ENCODE measurements at regions not wholly inside any gene's neighbourhood (a gene's known extent, or its start where the extent isn't known, plus 50 kb on each side); places are given as distances from the start of the nearest gene placed in this dataset.

DNA sequence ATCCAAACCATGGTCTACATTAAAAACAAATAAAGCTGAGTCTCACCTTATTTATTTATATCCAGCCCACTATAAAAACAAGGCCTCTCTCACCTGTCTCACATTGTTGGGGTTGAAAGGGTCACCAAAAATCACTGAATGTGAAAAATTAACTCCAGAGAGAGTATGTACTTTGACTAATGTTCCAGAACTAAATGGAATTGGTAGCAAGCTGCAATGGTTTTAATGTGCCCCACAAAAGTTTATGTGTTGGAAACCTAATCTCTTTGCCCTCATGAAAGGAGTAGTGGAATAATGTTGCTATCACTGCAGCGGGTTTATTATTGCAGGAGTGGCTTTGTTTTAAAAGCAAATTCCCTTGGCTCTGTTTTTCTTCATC, 230.3 kb downstream of the LTN1 start:
- H3K4me2 ChIP-seq (ENCODE audit: low read length) = no peak overlapping the region
- H3K4me1 ChIP-seq (ENCODE audit: control insufficient read depth, insufficient read depth, low read length) = peaks cover 19% of the 10 kb centered on the region
- no peak overlapping the region for H3K4me3 ChIP-seq (ENCODE audit: low read length)
- no peaks in the 10 kb centered on the region for H3K27me3 ChIP-seq (ENCODE audit: control insufficient read depth, insufficient read depth, low read length)
- H3K36me3 ChIP-seq (ENCODE audit: insufficient read depth, low read length) = no peaks in the 10 kb centered on the region
- no peaks in the 10 kb centered on the region for H3K9me3 ChIP-seq (replicated peaks; ENCODE audit: low read length)
- H3K9ac ChIP-seq (ENCODE audit: low read depth, low read length) = no peak overlapping the region

- H3K4me1 ChIP-seq (ENCODE audit: control insufficient read depth, insufficient read depth, low read length) = peaks cover 19% of the 10 kb centered on the region
- H3K27me3 ChIP-seq (ENCODE audit: control insufficient read depth, insufficient read depth, low read length) = no peaks in the 10 kb centered on the region
- no peak overlapping the region for H3K4me2 ChIP-seq (ENCODE audit: low read length)
- H3K36me3 ChIP-seq (ENCODE audit: insufficient read depth, low read length) = no peaks in the 10 kb centered on the region
- H3K9me3 ChIP-seq (replicated peaks; ENCODE audit: low read length) = no peaks in the 10 kb centered on the region
- H3K4me3 ChIP-seq (ENCODE audit: low read length) = no peak overlapping the region
- H3K9ac ChIP-seq (ENCODE audit: low read depth, low read length) = no peak overlapping the region
These were observed 230.9 kb downstream of the LTN1 start for GRCh38 chr21:28761674-28762356.

- Histone ChIP-seq H3K27me3 (ENCODE audit: control insufficient read depth, insufficient read depth, low read length) (no peaks in the 10 kb centered on the region), H3K4me1 (ENCODE audit: control insufficient read depth, insufficient read depth, low read length) (peaks cover 26% of the 10 kb centered on the region), H3K36me3 (ENCODE audit: insufficient read depth, low read length) (no peaks in the 10 kb centered on the region), H3K9me3 (replicated peaks; ENCODE audit: low read length) (no peaks in the 10 kb centered on the region), H3K4me2 (ENCODE audit: low read length) (no peak overlapping the region), H3K4me3 (ENCODE audit: low read length) (no peak overlapping the region), H3K9ac (ENCODE audit: low read depth, low read length) (no peak overlapping the region)
These were observed 233.8 kb downstream of the LTN1 start for GRCh38 chr21:28758883-28759242.

GRCh38 chr21:28758042-28758882, 234.4 kb downstream of the LTN1 start:
- Histone ChIP-seq H3K9ac (ENCODE audit: low read depth, low read length) (no peak overlapping the region), H3K4me2 (ENCODE audit: low read length) (peak overlapping the region; percentile 24), H3K27me3 (ENCODE audit: control insufficient read depth, insufficient read depth, low read length) (no peaks in the 10 kb centered on the region), H3K4me3 (ENCODE audit: low read length) (no peak overlapping the region), H3K36me3 (ENCODE audit: insufficient read depth, low read length) (no peaks in the 10 kb centered on the region), H3K9me3 (replicated peaks; ENCODE audit: low read length) (no peaks in the 10 kb centered on the region), H3K4me1 (ENCODE audit: control insufficient read depth, insufficient read depth, low read length) (peaks cover 26% of the 10 kb centered on the region)

- Histone ChIP-seq H3K4me1 (ENCODE audit: control insufficient read depth, insufficient read depth, low read length) (peaks cover 19% of the 10 kb centered on the region), H3K9ac (ENCODE audit: low read depth, low read length) (no peak overlapping the region), H3K4me2 (ENCODE audit: low read length) (no peak overlapping the region), H3K4me3 (ENCODE audit: low read length) (no peak overlapping the region), H3K9me3 (replicated peaks; ENCODE audit: low read length) (no peaks in the 10 kb centered on the region), H3K36me3 (ENCODE audit: insufficient read depth, low read length) (no peaks in the 10 kb centered on the region), H3K27me3 (ENCODE audit: control insufficient read depth, insufficient read depth, low read length) (no peaks in the 10 kb centered on the region)
These were observed 237.8 kb downstream of the LTN1 start for GRCh38 chr21:28754862-28755261.

DNA sequence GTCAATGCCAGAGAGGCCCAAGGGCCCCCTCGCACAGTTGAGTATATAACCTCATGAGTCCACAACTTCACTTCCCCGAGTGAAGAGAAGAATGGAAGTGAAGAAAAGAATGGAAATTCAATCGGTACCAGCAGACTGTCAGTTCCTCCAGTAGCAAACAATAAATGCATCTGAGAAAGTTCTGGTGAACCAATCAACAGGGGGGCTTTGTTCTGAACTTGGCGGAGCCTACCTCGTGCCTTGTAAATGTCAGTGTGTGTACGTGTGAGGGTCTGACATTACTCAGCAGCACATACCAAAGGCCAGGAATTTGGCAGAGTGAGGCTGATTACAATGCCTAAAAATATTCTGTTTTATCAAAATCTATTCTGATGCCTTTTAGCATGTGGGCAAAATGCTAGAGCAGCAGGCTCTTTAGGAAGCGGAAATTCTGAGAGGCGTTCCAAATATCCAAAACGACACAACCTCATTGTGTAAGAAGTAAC, 238.5 kb downstream of the LTN1 start:
- H3K27me3 ChIP-seq (ENCODE audit: control insufficient read depth, insufficient read depth, low read length) = no peaks in the 10 kb centered on the region
- H3K9me3 ChIP-seq (replicated peaks; ENCODE audit: low read length) = no peaks in the 10 kb centered on the region
- no peaks in the 10 kb centered on the region for H3K36me3 ChIP-seq (ENCODE audit: insufficient read depth, low read length)
- H3K4me3 ChIP-seq (ENCODE audit: low read length) = no peak overlapping the region
- H3K9ac ChIP-seq (ENCODE audit: low read depth, low read length) = no peak overlapping the region
- H3K4me1 ChIP-seq (ENCODE audit: control insufficient read depth, insufficient read depth, low read length) = peaks cover 19% of the 10 kb centered on the region
- H3K4me2 ChIP-seq (ENCODE audit: low read length) = no peak overlapping the region

- no peaks in the 10 kb centered on the region for H3K27me3 ChIP-seq (ENCODE audit: control insufficient read depth, insufficient read depth, low read length)
- H3K9ac ChIP-seq (ENCODE audit: low read depth, low read length) = no peak overlapping the region
- peaks cover 7% of the 10 kb centered on the region for H3K4me1 ChIP-seq (ENCODE audit: control insufficient read depth, insufficient read depth, low read length)
- no peak overlapping the region for H3K4me2 ChIP-seq (ENCODE audit: low read length)
- no peaks in the 10 kb centered on the region for H3K9me3 ChIP-seq (replicated peaks; ENCODE audit: low read length)
- H3K36me3 ChIP-seq (ENCODE audit: insufficient read depth, low read length) = no peaks in the 10 kb centered on the region
- no peak overlapping the region for H3K4me3 ChIP-seq (ENCODE audit: low read length)
These were observed 240.5 kb downstream of the LTN1 start for GRCh38 chr21:28752131-28752530.

DNA sequence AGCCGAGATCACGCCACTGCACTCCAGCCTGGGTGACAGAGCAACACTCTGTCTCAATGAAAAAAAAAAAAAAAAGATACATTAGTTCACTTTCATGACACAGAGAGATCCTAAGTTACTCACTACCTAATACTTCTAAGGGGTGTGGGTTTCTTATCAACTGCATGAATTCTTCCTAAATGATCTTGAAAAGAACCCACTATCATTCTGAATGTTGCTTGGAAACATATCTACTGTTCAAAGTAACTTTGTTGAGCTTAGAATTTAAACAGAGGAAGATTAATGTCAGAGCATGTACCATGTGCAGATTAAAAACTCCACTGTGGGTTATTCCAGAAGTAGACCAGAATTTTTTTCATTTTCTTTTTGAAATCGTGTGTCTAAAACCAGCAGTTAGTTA, 241.5 kb downstream of the LTN1 start:
- H3K4me1 ChIP-seq (ENCODE audit: control insufficient read depth, insufficient read depth, low read length) = peaks cover 7% of the 10 kb centered on the region
- no peak overlapping the region for H3K9ac ChIP-seq (ENCODE audit: low read depth, low read length)
- H3K36me3 ChIP-seq (ENCODE audit: insufficient read depth, low read length) = no peaks in the 10 kb centered on the region
- no peak overlapping the region for H3K4me2 ChIP-seq (ENCODE audit: low read length)
- H3K27me3 ChIP-seq (ENCODE audit: control insufficient read depth, insufficient read depth, low read length) = no peaks in the 10 kb centered on the region
- H3K4me3 ChIP-seq (ENCODE audit: low read length) = no peak overlapping the region
- no peaks in the 10 kb centered on the region for H3K9me3 ChIP-seq (replicated peaks; ENCODE audit: low read length)

DNA sequence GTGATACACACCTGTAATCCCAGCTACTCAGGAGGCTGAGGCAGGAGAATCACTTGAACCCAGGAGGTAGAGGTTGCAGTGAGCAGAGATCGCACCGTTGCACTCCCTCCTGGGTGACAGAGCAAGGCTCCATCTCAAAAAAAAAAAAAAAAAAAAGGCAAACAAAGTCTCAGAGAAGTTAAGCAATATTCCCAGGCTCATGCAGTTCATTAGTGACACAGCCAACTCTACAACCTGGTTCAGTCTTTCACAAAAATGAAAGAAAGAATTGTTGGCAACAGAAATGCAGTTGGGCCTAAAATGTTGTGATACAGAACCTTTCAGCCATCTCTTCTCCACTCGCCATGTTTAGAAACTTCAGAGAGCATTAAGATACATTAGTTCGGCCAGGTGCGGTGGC, 242.1 kb downstream of the LTN1 start:
- no peaks in the 10 kb centered on the region for H3K9me3 ChIP-seq (replicated peaks; ENCODE audit: low read length)
- H3K4me3 ChIP-seq (ENCODE audit: low read length) = no peak overlapping the region
- peaks cover 8% of the 10 kb centered on the region for H3K4me1 ChIP-seq (ENCODE audit: control insufficient read depth, insufficient read depth, low read length)
- H3K36me3 ChIP-seq (ENCODE audit: insufficient read depth, low read length) = no peaks in the 10 kb centered on the region
- no peak overlapping the region for H3K4me2 ChIP-seq (ENCODE audit: low read length)
- no peak overlapping the region for H3K9ac ChIP-seq (ENCODE audit: low read depth, low read length)
- no peaks in the 10 kb centered on the region for H3K27me3 ChIP-seq (ENCODE audit: control insufficient read depth, insufficient read depth, low read length)

DNA sequence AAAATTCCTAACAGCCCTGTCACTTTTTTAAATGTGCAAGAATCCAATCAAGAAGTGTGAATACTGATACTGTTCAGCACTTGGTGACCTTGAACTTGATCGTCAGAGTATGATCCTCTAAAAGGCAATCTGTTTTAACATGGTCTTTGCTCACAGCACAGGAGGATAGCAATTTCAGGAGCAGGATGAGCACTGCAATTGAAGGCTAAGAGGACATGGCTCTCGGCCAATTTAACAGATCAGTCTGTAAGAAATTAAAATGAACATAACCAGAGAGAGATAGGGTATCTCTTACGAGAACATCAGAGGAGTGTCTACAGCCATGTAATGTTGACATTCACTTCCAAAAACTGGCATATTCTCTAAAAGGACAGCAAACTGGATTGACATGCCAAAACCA, 243.1 kb downstream of the LTN1 start:
- no peaks in the 10 kb centered on the region for H3K36me3 ChIP-seq (ENCODE audit: insufficient read depth, low read length)
- no peaks in the 10 kb centered on the region for H3K27me3 ChIP-seq (ENCODE audit: control insufficient read depth, insufficient read depth, low read length)
- H3K4me2 ChIP-seq (ENCODE audit: low read length) = no peak overlapping the region

DNA sequence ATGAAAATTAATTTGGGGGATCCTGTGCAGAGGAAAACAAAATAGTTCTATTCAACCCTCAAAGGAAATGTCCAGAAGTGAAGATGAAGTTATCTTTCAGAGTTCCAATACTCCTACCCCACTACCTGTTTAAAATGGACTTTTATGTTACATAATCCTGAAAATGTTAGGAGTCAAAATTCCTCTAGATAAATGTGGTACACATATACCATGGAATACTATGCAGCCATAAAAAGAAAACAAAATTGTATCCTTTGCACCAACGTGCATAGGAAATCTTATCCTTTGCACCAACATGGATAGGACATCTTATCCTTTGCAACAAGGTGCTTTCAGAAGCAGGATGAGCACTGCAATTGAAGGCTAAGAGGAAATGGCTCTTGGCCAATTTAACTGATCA, 245.2 kb downstream of the LTN1 start:
- H3K4me2 ChIP-seq (ENCODE audit: low read length) = no peak overlapping the region
- H3K27me3 ChIP-seq (ENCODE audit: control insufficient read depth, insufficient read depth, low read length) = no peaks in the 10 kb centered on the region
- H3K9me3 ChIP-seq (replicated peaks; ENCODE audit: low read length) = no peaks in the 10 kb centered on the region
- no peak overlapping the region for H3K4me3 ChIP-seq (ENCODE audit: low read length)
- H3K4me1 ChIP-seq (ENCODE audit: control insufficient read depth, insufficient read depth, low read length) = peaks cover 8% of the 10 kb centered on the region
- H3K36me3 ChIP-seq (ENCODE audit: insufficient read depth, low read length) = no peaks in the 10 kb centered on the region
- no peak overlapping the region for H3K9ac ChIP-seq (ENCODE audit: low read depth, low read length)

More for the DNA sequence above, 243.1 kb downstream of the LTN1 start:
- Histone ChIP-seq H3K4me3 (ENCODE audit: low read length) (no peak overlapping the region), H3K9me3 (replicated peaks; ENCODE audit: low read length) (no peaks in the 10 kb centered on the region), H3K4me1 (ENCODE audit: control insufficient read depth, insufficient read depth, low read length) (peaks cover 11% of the 10 kb centered on the region), H3K9ac (ENCODE audit: low read depth, low read length) (no peak overlapping the region)

DNA sequence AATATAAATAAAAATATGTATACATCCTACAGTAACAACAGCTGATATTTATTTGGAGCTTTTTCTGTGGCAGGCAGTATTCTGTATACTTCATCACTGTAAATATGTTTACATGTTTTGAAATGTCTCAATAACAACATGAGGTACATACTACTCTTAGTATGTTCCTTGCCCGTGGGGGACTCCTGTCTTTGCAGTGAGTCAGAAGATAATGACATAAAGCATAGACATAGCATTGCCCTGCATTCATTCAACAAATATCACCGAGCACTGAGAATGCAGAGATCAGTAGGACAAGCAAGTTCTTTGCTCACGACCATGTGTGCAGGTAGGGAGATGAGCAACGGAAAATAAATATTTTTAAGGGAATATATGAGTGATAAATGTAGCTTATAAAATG, 246.5 kb downstream of the LTN1 start:
- Histone ChIP-seq H3K4me2 (ENCODE audit: low read length) (no peak overlapping the region), H3K4me3 (ENCODE audit: low read length) (no peak overlapping the region), H3K27me3 (ENCODE audit: control insufficient read depth, insufficient read depth, low read length) (no peaks in the 10 kb centered on the region), H3K36me3 (ENCODE audit: insufficient read depth, low read length) (no peaks in the 10 kb centered on the region), H3K4me1 (ENCODE audit: control insufficient read depth, insufficient read depth, low read length) (peaks cover 13% of the 10 kb centered on the region), H3K9ac (ENCODE audit: low read depth, low read length) (no peak overlapping the region), H3K9me3 (replicated peaks; ENCODE audit: low read length) (no peaks in the 10 kb centered on the region)

Data from skeletal muscle satellite cell (primary cell).